HG03439 (cell line): ENCODE measurements at regions not wholly inside any gene's neighbourhood (a gene's known extent, or its start where the extent isn't known, plus 50 kb on each side); places are given as distances from the start of the nearest gene placed in this dataset.

Experiments used
- ATAC-seq: cut with Tn5 transposase; IDR thresholded peaks from one replicate; pipeline ENCODE4 v1.9.1; 2021; ENCODE audit warnings: mild to moderate bottlenecking, moderate library complexity; ENCODE audit not compliant: unreplicated experiment

DNA sequence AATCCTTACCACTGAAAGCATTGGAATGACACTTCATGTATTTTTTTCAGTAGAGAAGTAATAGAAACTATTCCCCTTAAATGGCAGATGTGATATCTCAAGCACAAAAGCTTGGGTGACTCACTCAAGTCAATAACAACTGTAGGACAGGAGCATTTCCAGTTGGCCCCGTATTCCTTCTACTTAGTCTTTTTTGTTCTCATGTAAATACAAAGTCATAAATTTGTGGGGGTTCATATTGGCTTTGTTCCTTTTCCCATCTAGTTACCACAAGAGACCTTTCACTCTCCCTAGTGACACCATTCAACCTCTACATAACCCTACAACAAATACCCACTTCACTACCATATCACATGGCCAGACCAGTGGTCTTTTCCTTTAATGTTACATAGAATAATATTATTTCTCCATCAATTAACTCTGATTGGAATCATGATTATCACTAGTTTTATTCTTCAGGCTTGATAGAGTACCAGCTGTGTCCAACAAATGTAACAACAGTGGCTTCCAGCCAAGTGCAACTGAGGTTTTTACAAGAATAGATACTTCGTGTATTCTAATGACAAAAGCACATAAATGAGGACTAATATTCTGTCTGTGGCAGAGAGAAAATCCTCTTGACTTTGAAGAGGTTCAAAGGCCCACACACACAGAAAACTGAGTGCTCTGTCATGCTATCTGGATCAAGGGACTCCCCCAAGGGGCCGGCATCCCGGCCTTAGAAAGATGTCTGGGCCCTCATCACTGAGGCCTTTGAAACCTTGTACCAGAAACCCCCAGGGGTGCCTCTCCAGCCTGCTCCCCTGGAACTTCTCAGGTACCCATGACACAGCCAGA, 94.0 kb upstream of the THBS1 start:
- no peak for ATAC-seq

DNA sequence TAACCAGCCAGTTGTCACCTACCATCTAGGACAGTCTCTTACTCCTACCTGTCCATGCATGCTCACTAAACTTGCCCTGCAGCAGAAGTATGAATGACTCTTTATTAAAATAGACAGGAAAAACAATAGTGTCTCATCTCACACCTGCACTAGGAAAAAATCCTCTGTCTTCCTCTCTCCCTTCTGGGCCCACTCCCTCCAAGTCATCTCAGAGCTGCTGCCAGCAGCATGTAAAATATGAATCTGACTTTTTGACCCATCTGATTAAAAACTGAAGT, 93.5 kb upstream of the THBS1 start:
- ATAC-seq: no peak

DNA sequence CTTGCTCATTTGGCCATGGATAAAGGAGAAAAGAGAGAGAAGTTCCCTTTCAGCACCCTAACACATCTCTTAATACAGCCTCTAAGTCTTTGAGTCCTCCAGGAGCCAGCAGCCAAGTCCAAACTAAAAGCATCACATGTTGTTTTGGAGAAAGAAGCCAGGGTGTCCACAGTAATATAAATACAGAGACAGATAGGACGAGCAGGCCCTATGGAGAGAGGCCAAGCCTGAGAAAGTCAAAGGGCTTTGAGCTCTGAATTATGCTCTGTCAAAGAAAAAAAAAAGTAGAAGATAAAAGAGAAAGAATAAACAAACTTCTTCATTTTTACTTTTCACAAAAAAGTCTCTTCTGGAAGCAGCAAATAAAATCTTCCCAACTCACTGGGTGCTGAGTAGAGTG, 92.4 kb upstream of the THBS1 start:
- no peak for ATAC-seq

DNA sequence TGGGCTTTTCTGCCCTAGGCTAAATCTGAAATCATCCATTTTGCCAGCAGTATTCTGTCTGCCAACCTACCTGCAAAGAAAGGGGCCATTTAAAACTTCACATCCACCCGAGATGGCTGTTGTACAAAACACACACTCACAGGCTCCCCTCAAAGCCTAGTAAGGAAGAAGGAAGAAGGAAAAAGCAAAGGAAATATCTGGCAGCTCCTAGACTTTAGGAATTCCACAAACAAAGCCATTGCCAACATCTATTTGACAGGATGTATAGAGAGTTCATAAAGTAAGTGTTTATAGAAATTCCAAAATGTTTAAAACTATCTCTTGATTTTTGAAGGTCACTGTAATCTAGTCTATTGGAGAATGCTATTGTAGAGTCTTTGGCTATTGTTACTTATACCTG, 91.9 kb upstream of the THBS1 start:
- ATAC-seq: no peak

DNA sequence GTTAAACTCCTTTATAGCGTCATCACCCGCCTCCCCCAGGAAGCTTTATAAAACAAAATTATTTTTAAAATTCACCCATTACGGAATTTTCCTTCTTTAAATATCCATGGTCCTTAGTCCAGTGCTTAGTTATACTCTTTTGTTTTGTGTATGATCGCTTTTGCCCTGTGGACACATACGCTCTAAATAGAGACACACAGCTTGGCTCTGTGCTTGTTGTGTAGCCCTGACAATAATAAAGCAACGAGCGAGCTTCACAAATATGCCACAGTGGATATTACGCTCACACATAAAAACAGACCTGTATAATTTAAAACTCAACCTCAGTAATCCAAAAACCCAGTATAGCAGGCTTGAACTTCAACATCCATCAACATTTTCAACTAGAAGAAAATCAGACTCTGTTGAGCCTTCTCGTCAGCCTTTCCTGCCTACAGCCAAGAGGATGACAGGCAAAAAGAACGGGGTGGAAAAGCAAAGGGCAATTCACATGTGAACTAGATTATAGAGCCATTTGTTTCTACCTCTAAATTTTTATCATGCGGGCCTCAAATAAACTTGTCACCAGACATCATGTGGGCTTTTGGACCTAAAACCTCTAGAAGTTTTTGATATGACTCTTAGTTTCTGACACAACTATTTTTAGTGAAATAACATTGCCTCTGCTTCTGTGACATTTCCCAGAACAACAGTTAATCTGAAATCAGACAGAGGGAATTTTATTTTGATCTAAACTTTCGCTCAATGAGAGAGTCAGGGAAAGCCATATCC, 89.6 kb upstream of the THBS1 start:
- ATAC-seq: no peak

DNA sequence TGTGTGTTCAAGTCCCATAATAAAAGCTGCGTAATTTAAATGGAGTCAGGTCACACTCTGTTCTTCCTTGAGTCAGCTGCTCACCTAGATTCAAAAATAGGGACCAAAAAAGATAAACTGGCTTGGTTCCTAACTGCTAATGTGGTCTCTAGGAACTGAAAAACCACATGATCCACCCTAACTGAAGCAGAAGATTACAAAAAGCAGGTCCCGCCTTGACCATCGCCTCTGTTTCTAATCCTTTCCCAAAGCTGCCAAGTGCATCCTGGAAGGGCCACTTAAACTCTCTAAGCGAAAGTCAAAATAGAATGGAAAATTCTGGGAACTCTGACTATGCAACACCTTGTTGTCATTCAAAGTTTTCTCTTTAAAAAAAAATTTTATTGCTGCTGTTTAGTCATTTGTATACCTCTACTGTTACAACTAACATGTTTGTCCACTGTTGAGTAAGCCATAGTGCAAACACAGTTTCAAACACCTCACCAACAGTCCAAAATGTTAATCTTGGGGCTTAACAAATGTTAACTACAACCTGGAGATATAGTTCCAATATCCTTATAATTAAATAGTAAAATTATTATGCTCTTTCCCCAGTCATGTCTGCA, 88.9 kb upstream of the THBS1 start:
- ATAC-seq: no peak

DNA sequence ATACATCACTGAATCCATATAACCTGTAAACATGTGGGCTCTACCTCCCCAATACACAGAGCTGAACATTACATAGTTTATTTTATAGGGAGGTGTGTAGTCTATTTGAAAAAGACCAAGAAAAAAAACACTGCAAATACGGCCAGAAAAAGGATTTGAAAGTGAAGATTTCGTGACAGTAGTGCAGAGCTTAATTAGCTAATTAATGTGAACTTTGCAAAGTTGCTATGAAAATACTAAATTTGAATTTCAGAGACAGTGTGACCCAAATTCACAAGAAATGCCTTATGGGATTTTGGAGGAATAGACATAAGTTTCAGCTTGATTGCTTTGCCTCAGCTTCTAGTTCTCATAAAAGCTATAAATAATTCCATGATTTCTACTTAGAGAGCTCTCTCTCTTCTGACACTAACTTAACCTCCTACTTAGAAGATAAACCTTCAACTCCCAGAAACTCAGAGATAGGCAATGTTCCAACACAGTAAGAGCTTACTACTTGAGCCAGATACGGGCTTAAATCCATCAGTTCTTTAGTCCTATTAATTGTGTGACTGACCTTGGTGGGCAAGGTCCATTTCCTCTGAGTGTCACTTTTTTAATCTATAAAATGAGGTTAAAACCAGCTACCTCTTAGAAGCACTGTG, 87.3 kb upstream of the THBS1 start:
- ATAC-seq: no peak

DNA sequence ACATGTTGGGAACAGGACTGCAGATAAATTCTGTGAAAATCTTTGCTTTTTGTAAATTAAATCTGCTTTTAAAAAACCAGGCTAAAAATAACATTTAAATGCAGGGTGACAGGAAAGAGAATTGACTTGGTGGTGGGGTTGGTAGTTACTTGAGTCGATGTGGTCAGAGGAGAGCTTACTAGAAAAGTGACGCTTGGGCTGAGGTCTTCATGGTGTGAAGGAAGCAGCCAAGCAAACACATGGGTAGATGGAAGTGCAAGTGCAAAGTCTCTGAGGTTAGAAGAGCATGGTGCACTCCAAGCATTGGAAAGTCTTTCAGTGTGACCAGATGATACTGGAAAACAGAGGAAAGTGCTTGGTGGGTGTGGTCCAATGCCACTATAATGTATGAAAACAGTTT, 86.4 kb upstream of the THBS1 start:
- no peak for ATAC-seq

DNA sequence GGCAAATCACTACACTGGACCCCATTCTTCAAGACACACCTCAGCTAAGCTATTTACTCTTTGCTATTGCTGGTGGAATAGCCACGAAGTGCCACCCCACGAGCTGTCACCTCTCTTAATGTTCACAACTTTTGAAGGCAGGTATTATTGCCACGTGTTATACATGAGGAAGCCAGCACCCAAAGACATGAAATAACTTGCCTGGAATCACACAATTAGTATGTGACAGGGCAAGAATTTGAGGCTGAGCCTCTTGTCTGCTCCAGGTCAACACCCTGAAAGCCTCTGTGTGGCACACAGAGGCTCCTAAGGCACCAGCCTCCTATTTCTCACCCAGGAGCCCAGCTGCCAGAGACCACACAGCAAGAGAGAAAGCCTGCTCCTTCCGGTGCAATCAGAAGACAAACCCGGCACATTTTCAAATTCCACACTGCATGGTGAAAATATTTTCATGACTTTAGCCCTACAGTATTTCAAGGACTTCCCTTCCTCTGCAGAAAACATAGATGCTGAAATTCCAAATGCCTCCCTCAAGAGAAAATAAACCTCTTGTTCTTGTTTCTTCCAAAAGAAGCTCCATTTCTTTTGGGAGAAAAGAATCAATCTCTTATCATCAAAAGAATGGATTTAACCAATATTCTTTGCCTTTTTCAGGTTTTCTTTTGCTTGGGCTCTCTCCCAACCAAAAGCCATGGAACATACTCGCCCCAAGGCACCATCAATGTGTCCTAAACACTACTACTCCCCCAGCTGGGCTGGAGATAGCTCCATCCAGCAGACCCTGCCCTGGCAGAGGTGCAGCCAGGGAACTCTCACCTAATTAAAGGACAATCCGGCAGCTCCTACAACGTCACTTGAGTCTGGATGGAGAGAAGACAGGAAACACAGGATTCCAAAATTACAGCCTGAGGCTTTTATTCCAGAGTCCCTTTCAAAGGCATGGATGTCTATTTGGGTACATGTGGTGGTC, 84.7 kb upstream of the THBS1 start:
- no peak for ATAC-seq

DNA sequence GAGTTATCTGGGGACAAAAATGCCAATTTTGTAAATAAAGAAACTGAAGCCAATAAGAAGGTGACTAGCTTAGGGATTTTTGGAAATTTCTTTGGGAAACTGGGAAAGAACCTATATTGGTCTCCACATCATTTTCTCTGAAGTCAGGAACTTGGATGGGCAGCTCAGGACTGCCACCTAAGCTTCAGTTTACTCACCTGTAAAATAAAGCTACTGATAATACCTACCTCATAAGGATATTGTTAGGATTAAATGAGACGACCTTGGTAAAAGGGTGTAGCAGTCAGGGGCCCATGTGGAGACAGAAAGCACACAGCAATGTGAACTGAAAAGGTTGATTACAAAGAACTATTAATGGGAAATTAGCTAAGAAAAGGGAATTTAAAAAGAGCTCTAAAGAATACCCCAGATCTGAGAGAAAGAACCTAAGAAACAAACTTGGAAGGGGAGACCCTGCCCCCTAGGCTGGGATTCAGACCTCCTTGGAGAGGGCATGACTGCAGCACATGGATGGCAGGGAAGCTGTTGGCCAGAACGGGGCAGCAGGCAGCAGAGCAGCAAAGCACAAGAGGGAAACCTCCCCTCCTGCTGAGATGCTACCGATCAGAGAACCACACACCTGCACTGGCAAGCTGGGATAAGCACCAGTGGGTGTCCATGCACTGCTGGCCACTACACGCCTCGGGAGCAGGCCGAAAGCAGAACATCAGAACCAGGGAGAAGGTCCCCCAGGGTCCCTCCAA, 83.7 kb upstream of the THBS1 start:
- no peak for ATAC-seq

DNA sequence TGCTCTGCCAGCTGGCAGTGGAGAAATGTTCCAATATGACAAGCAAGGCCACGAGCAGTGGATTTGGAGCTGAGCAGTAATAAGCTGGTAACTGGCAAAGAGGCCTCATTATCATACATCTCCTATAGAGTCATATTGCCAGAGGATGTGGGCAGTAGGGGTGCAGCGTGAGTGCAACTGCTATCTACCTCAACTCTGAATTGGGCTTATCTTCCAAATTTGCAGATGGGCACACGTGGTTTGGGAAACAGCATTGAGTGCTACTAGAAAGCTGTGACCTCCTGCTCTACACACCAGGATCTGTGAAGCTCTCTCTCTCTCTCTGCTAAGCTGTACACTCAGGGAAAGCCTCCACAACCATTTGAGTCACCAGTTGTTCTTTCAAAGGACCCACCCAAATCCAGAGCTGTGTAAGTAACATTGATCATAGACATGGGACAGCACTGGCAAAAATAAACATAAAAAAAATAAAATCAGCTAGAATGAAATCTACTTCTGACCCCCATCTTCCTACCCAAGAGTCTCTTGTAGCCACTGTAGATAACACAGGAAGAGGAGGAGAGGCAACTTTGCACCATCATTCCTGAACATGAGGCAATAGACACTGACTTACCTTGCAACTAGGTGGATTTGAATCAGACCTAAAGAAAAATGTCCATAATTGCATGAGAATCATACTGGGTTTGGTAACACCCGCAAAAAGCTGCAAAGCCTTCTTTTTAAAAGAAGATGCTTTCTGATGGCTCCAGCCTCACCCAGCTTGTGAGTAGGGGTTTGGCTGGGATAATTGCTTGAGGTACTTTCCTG, 82.9 kb upstream of the THBS1 start:
- no peak for ATAC-seq

DNA sequence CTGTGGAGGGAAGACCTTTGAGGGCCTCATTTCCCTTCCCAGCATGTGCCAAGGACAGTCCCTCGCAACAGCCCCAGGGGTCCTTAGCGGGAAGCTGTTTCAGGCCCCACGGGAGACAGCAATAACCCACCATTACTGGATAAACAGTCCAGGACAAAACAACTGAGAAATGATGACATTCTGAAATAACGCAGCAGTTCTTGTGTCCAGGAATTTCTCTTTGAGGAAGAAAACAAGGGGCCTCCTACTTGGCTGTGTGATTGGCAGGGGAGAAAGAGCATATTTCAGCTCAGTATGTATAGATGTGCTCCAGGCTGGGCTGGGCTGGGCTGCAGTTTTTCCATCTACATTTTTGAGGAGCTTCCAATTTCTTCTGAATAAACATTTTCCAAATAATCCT, 82.2 kb upstream of the THBS1 start:
- ATAC-seq: no peak

DNA sequence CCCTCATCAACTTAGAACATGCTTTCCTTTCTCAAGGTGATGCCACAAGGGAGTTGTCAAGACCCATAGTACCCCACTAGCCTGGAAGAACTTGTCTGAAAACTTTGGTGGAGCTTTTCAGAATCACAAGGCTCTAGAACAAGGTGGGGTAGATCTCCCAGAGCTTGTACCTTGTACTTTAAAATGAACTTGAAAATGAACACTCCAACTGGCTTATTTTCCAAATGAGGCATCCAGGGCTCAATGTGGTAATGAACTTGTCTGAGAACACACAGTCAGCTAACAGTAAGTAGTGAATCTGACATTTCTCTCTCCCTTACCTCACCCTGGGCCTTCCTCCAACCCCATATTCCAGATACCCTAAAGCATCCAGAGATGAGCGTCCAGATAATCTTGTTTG, 81.8 kb upstream of the THBS1 start:
- no peak for ATAC-seq

DNA sequence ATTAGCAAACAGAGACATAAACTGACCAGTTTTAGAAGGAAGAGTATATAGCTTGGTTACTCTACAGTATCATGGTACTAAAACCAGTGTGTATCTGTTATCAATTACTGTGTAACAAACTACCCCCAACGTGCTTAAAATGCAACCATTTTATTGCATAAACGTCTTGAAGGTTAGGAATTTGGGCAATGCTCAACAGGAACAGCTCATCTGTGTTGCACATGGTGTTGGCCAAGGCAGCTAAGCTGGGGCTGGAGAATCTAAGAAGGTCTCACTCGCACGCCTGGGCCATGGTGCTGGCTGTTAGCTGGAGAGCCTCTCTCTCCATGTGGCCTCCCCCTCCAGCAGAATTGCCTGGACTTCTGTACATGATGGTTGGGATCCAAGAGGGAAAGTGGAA, 81.2 kb upstream of the THBS1 start:
- no peak for ATAC-seq

DNA sequence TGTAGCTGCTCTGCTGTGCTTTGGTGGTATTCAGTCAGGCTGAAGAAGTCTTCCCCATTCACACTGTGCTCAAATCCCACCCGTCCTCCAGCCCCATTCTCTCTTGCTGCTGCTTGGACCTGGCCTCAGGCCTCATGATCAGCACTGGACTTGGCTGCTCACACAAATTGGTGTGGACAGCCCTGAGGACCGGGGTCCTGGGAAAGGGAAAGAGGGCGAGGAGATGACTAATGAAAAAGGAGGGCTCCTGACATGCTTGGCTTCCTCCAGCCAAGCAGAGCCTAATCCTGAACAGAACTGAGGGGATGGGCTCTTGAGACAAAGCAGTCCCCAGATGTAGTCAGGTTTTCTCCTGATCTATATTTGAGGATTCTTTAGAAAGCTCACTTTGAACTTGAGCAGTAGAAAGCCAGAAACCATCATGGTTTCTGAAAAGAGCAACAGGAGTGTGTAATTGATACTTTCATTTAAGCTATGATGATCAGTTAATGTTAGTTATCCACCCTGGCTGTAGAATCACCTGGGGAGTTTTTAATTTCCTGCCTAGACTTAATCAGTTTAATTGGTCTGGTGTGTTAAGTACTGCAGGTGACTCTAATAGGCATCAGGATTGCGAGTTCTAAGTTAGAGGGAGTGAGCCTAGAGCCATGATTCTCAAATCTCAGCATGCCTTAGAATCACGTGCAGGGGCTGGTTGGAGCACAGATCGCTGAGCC, 79.4 kb upstream of the THBS1 start:
- ATAC-seq: no peak

DNA sequence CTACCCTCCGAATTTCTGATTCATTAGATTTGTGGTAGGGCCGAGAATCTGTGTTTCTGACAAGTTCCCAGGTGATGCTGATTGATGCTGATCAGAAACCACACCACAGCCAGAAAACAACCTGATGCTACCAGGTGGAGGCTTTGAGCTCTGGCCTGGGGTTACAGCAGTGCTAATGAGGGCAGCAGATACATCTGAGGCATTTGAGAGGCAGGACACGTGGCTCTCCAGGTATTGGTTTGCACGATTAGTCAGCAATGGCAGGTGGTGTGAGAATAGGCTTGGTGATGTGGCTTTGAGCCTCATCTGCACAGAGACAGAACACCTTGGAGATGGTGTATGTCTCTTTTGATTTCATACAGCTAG, 78.8 kb upstream of the THBS1 start:
- no peak for ATAC-seq

DNA sequence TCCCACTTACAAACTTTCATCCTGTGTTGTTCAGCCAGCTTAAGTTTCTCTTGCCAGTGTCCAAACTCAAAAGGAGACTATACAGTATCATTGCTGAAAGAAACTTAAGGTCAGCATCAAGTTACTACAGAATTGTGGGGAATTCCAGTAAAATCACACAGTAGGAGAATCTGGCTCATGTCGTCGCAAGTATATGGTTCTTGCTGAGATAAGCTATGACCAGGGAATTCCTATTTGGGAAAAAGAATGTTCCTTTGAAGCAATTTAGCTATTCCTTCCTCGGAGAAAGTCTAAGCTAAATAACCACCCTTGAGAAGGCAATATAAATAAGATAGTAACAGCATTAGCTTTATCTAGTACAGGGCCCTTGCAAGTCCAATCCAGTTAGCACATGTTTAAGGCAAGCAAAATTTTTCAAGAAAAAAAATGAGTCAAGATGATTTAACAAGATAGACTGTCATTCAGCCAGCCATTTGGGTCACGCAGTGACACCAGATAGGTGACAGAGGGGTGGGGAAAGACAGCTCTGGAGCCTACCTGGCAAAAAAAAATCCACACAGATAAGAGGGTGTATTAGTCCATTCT, 78.2 kb upstream of the THBS1 start:
- ATAC-seq: no peak

DNA sequence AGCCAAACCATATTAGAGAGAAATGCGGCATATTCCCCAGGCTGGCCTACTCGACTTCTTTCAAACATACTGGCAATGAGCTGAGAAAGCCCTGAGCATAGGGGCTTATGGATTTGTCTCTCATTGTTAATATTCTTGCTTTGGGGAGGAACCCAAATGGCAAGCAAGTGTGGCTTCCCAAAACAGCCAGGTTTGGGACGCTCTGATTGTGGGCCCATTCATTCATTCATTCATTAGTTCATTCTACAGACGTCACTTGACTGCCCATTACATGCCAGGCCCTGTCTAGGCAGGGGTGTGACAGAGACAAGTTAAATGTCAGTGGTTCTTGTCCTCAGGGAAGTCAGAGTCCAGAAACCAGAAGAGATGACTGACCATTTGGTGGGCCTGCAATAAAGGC, 77.4 kb upstream of the THBS1 start:
- no peak for ATAC-seq
